Activated CD4-positive, CD25-positive, alpha-beta regulatory T cell treated with anti-CD3 and anti-CD28 coated beads, Interleukin-2, amount 50 U/mL, for 24 hours (primary cell): ENCODE measurements at regions not wholly inside any gene's neighbourhood (a gene's known extent, or its start where the extent isn't known, plus 50 kb on each side); places are given as distances from the start of the nearest gene placed in this dataset.

ENCODE experiments used
- ATAC-seq, 2 donors: fragments of 150-1000 bp; cut with Tn5 transposase; one replicate each; pipeline ENCODE4 v1.10.0; 2021; ENCODE audit warnings: mild to moderate bottlenecking in 1 of 2, moderate library complexity in 1 of 2

DNA sequence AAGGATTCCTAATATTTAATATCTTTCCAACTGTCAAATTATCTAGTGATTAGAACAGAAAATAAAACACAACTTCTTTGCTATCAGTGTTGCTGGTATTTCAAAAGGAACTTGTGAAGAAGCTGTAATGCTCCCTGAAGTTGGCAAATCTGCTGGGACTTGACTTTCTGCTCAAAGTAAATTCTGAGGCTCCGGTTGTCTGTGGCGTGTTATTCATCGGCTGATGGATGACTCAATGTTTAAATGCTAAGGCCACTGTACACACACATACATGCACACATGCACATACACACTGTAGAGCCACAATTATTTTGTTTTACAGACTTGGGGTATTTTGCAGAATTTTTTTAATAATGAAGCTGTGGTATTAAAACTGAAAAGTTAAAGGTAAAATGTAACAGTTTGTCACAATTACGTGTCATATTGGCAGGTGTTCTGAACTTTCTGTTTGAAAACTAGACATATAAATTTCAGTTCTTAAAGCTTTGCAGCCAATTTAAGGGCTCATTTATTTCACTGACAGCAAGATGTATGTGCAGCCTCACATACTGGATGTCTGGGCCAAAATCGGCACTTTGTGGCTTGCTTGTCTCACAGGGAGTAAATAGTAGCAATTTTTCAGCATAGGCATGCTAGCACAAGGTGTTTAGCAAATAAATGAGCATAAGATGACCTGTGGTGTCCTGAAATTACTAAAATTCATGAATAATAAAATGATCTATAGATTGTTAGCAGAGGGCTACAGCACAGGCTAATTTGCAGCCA, 1691.7 kb upstream of the PCDH20 start:
- ATAC-seq, result no peak

DNA sequence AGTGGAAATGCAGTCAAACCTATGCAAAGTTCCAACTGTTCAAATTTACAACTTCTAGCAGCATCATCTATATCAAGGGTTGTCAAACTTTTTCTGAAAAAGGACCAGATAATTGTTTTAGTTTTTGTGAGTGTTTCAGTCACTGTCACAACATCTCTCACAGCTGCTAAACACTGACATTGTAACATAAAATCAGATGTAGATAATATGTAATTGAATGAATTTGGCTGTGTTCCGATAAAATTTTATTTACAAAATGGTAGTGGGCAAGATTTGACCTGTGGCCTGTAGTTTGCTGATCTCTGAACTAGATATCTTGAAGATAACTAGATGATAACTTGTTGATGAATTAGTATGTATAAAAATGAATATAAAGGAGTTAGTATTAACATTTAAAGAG, 1679.1 kb upstream of the PCDH20 start:
- ATAC-seq, result no peak

- ATAC-seq, result no peak
Observed at GRCh38 chr13:63093907-63094469, 1678.3 kb upstream of the PCDH20 start.

DNA sequence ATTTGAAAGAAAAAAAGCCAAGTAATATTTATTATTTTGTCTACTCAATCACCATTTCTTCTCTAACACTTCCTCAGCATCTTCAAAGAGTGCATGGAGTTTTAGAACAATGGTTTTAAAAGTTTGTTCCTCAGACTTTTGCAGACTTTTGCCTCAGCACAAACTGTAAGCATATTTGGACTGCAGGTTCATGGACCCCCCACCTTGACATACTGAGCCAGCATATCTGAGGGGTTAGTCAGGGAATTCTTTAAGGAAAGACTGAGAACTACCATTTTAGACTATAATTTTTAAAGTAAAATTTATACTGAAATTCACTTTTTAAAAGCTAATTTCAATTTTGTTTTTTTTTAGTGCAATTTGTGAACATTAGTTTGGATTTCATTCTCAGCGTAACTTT, 1676.8 kb upstream of the PCDH20 start:
- ATAC-seq, result no peak

DNA sequence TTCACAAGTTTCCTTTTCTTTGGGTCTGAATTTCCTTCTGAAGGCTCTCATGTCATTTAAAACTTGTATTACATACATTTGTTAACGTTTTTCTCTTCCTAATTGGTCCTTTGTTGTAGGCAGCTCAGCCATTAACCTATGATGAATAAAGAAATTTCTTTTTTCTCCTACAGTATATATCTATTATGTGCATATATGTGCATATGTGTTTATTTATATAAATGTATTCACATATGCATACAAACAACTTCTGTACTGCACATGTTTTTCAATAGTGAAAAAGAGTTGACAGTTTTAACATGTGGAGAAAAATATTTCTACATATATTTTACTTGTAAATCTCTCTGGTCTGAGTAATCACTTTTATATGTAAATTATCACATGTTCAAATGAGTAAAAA, 1674.9 kb upstream of the PCDH20 start:
- ATAC-seq, result no peak

GRCh38 chr13:63088226-63088625, 1672.6 kb upstream of the PCDH20 start:
- no peak for ATAC-seq

DNA sequence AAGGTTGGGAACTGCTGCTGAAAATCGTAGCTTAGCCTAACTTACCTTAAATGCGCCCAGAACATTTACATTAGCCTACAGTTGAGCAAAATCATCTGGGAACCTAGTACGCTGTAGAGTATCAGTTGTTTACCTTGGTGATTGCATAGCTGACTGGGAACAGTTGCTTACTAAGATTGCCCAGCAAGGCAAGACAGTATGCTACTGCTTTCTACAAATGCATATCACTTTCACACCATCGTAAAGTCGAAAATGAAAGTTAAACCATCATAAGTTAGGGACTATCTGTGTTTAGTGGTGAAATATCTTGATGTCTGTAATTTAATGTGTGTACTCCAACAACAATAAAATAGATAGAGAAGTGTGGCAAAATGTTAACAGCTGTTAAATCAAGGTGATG, 1670.6 kb upstream of the PCDH20 start:
- ATAC-seq, result no peak

GRCh38 chr13:63085851-63086250, 1670.2 kb upstream of the PCDH20 start:
- ATAC-seq, result no peak

GRCh38 chr13:63081400-63082014, 1665.9 kb upstream of the PCDH20 start:
- no peak for ATAC-seq

- no peak for ATAC-seq
Observed at GRCh38 chr13:63075126-63075525, 1659.5 kb upstream of the PCDH20 start.

- ATAC-seq, result no peak
Observed at GRCh38 chr13:63050287-63050686, 1634.6 kb upstream of the PCDH20 start.

- no peak for ATAC-seq
Observed at GRCh38 chr13:63048653-63049052, 1633.0 kb upstream of the PCDH20 start.

- ATAC-seq, result no peak
Observed at GRCh38 chr13:63044589-63045313, 1629.1 kb upstream of the PCDH20 start.

DNA sequence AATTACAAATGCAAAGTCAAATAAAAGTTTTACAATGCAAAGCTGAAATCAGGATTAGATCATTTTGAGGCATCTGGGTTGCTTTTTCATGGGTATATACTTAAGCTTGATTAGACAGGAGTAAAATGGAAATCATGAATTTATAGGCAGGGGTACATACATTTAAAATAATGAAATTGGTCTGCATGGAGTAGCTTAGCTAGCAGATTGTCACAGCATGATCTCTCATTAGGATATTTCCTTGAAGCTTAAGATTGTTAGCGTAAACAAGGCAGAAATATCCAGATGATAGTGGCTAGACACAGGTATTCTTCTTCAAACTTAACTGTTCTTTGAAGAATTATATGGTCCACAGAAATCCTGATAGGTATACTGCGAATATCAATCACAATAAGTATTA, 1627.0 kb upstream of the PCDH20 start:
- no peak for ATAC-seq

DNA sequence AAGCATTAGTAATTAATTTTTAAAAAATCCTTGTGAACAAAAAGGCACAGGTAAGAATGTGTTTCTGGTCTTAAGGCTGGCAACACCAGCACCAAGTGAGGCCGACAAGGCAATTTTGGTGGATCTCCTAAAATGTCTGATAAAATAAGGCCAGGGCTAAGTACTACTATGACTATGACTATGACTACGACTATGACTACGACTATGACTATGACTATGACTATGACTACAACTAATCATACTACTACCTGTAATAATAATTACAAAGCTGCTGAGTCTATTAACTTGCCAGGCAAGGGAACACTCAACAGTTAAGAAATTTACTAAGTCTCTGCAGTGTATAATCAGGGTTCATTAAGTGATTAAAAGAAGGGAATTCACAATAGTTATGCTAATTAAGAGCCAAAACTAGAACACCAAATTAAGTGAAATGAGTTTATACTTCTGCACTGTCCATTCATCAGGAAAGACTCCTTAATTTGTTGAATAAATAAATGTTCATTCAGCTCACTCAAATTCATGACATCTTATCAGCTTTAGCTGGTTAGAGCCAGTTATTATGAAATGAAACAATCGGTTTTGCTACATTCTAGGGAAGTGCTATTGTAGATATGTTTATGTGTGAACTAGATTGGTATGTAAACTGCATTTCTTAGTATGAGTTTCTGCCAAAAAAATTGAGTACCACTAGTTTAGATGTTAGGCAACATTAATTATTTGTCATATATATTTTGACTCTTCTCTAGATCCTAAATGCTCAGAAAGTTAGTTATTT, 1626.2 kb upstream of the PCDH20 start:
- peak in 1 of 2 donors; percentile 13 for ATAC-seq

DNA sequence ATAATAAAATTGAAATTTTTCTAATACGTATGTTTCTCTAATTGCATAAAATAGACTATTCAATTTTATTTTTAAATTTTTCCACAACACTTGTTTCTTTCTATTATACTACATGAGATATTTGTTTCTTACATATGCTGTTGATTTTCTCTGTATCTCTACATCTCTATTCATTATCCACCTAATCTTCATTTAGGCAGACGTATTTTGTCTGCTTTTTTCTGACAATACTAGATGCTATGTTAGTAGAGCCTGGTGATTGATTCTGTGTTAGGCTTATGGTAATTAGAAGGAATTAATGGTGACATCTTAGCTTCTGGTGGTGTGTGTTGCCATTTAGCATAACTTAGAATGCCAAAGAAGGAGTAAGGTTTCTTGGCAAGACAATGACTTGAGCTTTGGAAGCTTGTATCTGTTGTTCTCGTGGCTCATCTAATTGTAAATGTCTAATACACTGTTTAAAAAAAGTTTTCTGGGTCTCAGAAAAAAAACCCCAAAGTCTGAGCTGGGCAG, 1610.7 kb upstream of the PCDH20 start:
- ATAC-seq, result no peak

GRCh38 chr13:63025741-63026140, 1610.1 kb upstream of the PCDH20 start:
- no peak for ATAC-seq

DNA sequence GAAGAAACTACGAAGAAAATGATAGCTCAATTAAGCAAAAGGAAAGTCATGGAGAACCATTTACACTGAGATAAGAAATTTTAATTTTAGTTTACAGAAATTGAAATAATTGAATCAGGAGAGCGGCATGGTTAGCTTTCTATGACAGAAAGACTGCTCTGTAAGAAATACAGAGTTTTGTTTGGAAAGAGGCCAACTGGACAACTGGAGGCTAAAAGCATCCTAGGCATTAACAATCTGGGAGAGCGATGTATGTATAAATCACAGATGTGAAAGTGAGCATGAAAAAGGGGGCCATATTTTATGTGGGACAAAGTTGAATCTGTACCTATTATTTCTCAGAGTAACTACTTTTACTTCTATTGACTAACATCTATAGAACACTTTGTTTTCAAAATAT, 1608.8 kb upstream of the PCDH20 start:
- ATAC-seq, result no peak

DNA sequence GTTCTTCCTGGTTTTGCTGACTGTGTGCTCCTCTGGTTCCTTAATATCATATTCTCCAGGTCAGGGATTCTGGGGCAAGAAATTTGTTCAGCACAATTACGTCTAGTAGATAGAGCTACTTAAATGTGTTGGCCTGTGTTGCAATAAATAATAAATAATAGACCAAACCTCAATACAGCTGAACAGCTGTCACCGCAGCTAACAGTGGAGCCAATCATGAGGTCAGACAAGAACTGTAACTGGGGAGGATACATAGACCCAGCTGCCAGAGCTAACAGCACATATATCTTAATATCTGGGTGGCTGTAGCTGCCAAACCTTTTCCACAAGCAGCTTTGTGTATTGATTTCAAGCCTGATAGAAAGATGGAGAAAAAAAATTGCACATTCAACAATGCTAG, 1596.3 kb upstream of the PCDH20 start:
- ATAC-seq, result no peak

DNA sequence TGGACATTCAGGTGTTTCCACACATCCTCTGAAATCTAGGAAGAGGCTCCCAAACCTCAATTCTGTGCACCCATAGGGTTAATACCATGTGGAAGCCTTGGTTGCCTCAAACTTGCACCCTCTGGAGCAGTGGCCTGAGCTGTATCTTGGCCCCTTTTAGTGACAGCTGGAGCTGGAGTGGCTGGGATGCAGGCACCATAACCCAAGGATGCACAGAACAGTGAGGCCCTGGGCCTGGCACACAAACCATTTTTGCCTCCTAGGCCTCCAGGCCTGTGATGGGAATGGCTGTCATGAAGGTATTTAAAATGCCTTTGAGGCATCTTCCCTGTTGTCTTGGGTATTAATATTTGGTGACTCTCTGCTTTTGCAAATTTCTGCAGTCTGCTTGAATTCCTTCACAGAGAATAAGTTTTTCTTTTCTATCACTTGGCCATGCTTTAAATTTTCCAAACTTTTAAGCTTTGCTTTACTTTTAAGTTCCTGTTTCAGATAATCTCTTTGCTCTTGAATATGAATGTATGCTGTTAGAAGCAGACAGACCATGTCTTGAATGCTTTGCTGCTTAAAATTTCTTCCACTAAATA, 1594.5 kb upstream of the PCDH20 start:
- no peak for ATAC-seq

DNA sequence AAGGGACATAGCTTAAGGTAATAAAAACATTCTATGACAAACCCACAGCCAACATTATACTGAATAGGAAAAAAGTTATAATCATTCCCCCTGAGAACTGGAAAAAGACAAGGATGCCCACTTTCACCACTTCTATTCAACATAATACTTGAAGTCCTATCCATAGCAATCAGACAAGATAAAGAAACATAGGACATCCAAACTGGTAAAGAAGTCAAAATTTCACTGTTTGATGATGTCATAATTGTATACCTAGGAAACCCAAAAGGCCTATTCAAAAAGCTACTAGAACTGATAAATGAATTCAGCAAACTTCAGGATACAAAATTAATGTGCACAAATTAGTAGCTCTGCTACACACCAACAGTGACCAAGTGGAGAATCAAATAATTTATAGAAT, 1590.0 kb upstream of the PCDH20 start:
- no peak for ATAC-seq

- ATAC-seq, result no peak
Observed at GRCh38 chr13:62997696-62998095, 1582.0 kb upstream of the PCDH20 start.
